Lung (tissue), 11 donors: ENCODE measurements at regions not wholly inside any gene's neighbourhood (a gene's known extent, or its start where the extent isn't known, plus 50 kb on each side); places are given as distances from the start of the nearest gene placed in this dataset.
A peak's percentile ranks its signal among the peaks of the same experiment; 100 is the strongest.

Experiments used
- ATAC-seq: fragments of 200-7000 bp; cut with Tn5 transposase; one replicate; pipeline ENCODE4 v1.9.1; 2020; ENCODE audit warnings: moderate number of reproducible peaks; ENCODE audit not compliant: insufficient read depth, low FRiP score
- DNase-seq, 3 donors: peaks; one replicate each; pipeline ENCODE4 v3.0.0-alpha.2; 2013 to 2017
- H3K27ac ChIP-seq, 2 donors: one replicate each; pipeline ENCODE4 v1.5.1; 2013; ENCODE audit warnings: mild to moderate bottlenecking in 2 of 2, moderate library complexity in 2 of 2, control low read depth in 1 of 2, inconsistent platforms in 1 of 2, low read depth in 1 of 2, low read length in 1 of 2
- H3K27me3 ChIP-seq, 3 donors: one replicate each; pipeline ENCODE4 v1.5.1; 2013; ENCODE audit warnings: low read length in 2 of 3; ENCODE audit not compliant: control insufficient read depth in 3 of 3, insufficient read depth in 3 of 3
- H3K36me3 ChIP-seq, 4 donors: one replicate each; pipeline ENCODE4 v1.5.1; 2013; ENCODE audit warnings: low read length in 4 of 4, mild to moderate bottlenecking in 1 of 4, moderate library complexity in 1 of 4; ENCODE audit not compliant: control insufficient read depth in 4 of 4, insufficient read depth in 4 of 4
- H3K4me1 ChIP-seq, 5 donors: one replicate each; pipeline ENCODE4 v1.5.1; 2013; ENCODE audit warnings: low read length in 5 of 5, mild to moderate bottlenecking in 2 of 5, moderate library complexity in 1 of 5; ENCODE audit not compliant: control insufficient read depth in 5 of 5, insufficient read depth in 5 of 5
- H3K4me3 ChIP-seq: one replicate; pipeline ENCODE4 v1.5.1; 2013; ENCODE audit warnings: mild to moderate bottlenecking, control low read depth, moderate library complexity
- H3K9ac ChIP-seq, 2 donors: one replicate each; pipeline ENCODE4 v1.5.1; 2013; ENCODE audit warnings: low read length in 2 of 2, control low read depth in 1 of 2; ENCODE audit not compliant: insufficient read depth in 1 of 2
- H3K9me3 ChIP-seq, 4 donors: one replicate each; pipeline ENCODE4 v1.5.1; 2013; ENCODE audit warnings: low read length in 3 of 4, mild to moderate bottlenecking in 1 of 4, moderate library complexity in 1 of 4; ENCODE audit not compliant: control insufficient read depth in 4 of 4, insufficient read depth in 3 of 4
- WGBS, 2 donors: extraction: QIAGEN DNeasy Blood & Tissue Kit; methylation state at CpG; one replicate each; pipeline ENCODE4 v1.1.7; 2013; 5-methylcytosine and 5-hydroxymethylcytosine counted together
- TF ChIP-seq, protein P1 (sequence below): IDR thresholded peaks from 2 replicates; pipeline ENCODE4 v1.5.1; 2012; ENCODE audit warnings: mild to moderate bottlenecking; ENCODE audit errors: control extremely low read depth, extremely low read depth
- donor health status: control.
- donor health status: control.
- donor health status: Bipolar disorder and iron deficiency.
- donor health status: healthy.
- donor health status: DM: yes; HTN: yes; CAD: no.

DNA sequence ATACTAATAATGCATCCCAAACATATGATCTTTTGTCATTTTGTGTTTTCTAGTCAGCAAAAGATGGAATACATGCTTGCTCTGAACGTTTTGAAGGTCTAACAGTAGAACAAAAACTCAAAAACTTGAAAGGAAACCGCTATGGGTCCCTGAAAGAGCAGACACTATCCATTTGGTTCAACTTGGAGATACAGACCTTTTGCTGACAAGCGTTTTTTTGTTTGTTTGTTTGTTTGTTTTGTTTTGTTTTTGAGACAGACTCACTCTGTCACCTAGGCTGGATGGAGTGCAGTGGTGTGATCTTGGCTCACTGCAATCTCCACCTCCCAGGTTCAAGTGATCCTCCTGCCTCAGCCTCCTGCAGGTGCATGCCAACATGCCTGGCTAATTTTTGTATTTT, 644.3 kb upstream of the PTCHD4 start:
- Histone ChIP-seq H3K27ac (no peak overlapping the region), H3K27me3 (no peaks in the 10 kb centered on the region), H3K4me1 (peaks cover 0 to 7% (median 0%) of the 10 kb centered on the region in 5 donors), H3K4me3 (no peak overlapping the region), H3K36me3 (no peaks in the 10 kb centered on the region), H3K9ac (no peak overlapping the region), H3K9me3 (no peaks in the 10 kb centered on the region)
- TF ChIP-seq, protein P1, sequence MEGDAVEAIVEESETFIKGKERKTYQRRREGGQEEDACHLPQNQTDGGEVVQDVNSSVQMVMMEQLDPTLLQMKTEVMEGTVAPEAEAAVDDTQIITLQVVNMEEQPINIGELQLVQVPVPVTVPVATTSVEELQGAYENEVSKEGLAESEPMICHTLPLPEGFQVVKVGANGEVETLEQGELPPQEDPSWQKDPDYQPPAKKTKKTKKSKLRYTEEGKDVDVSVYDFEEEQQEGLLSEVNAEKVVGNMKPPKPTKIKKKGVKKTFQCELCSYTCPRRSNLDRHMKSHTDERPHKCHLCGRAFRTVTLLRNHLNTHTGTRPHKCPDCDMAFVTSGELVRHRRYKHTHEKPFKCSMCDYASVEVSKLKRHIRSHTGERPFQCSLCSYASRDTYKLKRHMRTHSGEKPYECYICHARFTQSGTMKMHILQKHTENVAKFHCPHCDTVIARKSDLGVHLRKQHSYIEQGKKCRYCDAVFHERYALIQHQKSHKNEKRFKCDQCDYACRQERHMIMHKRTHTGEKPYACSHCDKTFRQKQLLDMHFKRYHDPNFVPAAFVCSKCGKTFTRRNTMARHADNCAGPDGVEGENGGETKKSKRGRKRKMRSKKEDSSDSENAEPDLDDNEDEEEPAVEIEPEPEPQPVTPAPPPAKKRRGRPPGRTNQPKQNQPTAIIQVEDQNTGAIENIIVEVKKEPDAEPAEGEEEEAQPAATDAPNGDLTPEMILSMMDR = no peak
- DNase-seq (no peak), ATAC-seq (no peak)
- 68 to 79% methylated on average over 3 of the region's 3 CpGs for whole genome bisulfite sequencing, 2 donors

DNA sequence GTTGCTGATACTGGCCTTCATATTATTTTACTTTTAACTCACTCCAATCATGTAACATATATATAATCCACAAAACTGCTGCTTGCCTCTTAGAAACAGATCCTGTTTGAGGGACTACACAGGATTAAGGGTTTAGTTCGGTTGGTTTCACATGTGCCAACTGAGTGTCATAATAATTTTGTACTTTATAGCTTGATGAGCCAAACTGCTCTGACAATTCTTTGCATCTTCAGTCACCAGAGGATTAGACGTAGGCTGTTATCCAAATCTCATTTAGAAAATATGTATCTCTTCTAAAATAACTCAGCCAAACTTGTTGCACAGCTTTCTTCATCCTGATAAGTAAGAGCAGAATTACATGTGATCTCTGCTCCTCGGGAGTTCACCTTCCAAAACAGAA, 643.6 kb upstream of the PTCHD4 start:
- H3K9ac ChIP-seq = no peak overlapping the region
- ATAC-seq (no peak), DNase-seq (peak in 2 of 3 donors; percentile 36 to 52)
- H3K4me1 ChIP-seq = peaks cover 0 to 7% (median 0%) of the 10 kb centered on the region in 5 donors
- H3K27ac ChIP-seq = no peak overlapping the region
- no peaks in the 10 kb centered on the region for H3K27me3 ChIP-seq
- no peaks in the 10 kb centered on the region for H3K36me3 ChIP-seq
- TF ChIP-seq, protein P1 = no peak
- no peak overlapping the region for H3K4me3 ChIP-seq
- WGBS, 2 donors = 63 to 87% methylated on average over 3 of the region's 3 CpGs
- H3K9me3 ChIP-seq = no peaks in the 10 kb centered on the region

DNA sequence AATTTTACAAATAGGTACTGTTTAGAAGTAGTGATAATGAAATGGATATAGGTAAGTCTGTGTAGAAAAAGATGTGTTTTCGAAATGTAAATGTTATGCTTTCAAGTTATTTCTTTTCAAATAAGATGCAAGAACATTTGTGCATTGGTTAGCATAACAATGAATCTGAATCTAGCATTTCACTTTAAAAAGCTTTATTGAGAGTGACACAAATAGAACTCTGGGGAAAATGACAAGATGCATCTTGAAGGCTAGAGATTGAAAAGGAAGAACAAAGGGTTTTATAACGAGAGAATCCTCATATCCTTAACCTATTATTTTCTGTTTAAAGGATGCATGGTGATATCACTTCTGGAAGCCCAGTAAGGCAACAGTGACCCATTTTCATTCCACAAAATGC, 639.9 kb upstream of the PTCHD4 start:
- H3K9me3 ChIP-seq = no peaks in the 10 kb centered on the region
- TF ChIP-seq, protein P1 = no peak
- no peaks in the 10 kb centered on the region for H3K27me3 ChIP-seq
- no peak overlapping the region for H3K9ac ChIP-seq
- no peak overlapping the region for H3K4me3 ChIP-seq
- DNase-seq = no peak
- no peak overlapping the region for H3K27ac ChIP-seq
- H3K4me1 ChIP-seq = peaks cover 0 to 14% (median 0%) of the 10 kb centered on the region in 5 donors
- H3K36me3 ChIP-seq = no peaks in the 10 kb centered on the region
- no peak for ATAC-seq
- WGBS, 2 donors = 64 to 80% methylated on average over 2 of the region's 2 CpGs

DNA sequence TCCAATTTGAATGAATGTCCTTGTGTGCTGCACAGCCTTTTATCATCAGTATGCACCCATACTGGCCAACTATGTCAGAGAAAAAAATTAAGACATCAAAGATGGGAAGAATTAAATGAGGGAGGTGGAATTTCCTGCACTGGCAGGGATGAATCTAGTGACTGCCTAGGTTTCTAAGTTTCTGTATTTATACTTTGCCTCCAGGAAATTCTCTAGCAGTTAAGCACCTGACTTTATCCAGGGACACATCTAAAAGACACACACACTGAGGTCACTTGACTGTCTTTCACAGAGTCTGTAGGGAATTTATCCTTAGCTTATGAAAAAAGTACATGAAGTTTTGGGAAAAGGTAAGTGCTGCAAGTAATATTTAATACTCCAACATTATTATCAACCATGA, 636.5 kb upstream of the PTCHD4 start:
- Histone ChIP-seq H3K4me3 (no peak overlapping the region), H3K4me1 (peaks cover 0 to 7% (median 0%) of the 10 kb centered on the region in 5 donors), H3K9me3 (no peaks in the 10 kb centered on the region), H3K9ac (no peak overlapping the region), H3K27ac (no peak overlapping the region), H3K36me3 (no peaks in the 10 kb centered on the region), H3K27me3 (no peaks in the 10 kb centered on the region)
- peak in 1 of 3 donors; percentile 41 for DNase-seq
- TF ChIP-seq, protein P1 = no peak
- no peak for ATAC-seq
